ENCODE measurements at regions not wholly inside any gene's neighbourhood (a gene's known extent, or its start where the extent isn't known, plus 50 kb on each side); places are given as distances from the start of the nearest gene placed in this dataset.

GRCh38 chr9:89680547-89681467 is 76.0 kb downstream of the GADD45G start:
- TF ChIP-seq, protein P1, sequence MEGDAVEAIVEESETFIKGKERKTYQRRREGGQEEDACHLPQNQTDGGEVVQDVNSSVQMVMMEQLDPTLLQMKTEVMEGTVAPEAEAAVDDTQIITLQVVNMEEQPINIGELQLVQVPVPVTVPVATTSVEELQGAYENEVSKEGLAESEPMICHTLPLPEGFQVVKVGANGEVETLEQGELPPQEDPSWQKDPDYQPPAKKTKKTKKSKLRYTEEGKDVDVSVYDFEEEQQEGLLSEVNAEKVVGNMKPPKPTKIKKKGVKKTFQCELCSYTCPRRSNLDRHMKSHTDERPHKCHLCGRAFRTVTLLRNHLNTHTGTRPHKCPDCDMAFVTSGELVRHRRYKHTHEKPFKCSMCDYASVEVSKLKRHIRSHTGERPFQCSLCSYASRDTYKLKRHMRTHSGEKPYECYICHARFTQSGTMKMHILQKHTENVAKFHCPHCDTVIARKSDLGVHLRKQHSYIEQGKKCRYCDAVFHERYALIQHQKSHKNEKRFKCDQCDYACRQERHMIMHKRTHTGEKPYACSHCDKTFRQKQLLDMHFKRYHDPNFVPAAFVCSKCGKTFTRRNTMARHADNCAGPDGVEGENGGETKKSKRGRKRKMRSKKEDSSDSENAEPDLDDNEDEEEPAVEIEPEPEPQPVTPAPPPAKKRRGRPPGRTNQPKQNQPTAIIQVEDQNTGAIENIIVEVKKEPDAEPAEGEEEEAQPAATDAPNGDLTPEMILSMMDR (IDR thresholded peaks at IDR 0.05): no peak
- TF ChIP-seq POLR2A (IDR thresholded peaks at IDR 0.05): no peak
- TF ChIP-seq POLR2AphosphoS5 (IDR thresholded peaks at IDR 0.05): no peak
